ENCODE measurements at regions not wholly inside any gene's neighbourhood (a gene's known extent, or its start where the extent isn't known, plus 50 kb on each side); places are given as distances from the start of the nearest gene placed in this dataset.

DNA sequence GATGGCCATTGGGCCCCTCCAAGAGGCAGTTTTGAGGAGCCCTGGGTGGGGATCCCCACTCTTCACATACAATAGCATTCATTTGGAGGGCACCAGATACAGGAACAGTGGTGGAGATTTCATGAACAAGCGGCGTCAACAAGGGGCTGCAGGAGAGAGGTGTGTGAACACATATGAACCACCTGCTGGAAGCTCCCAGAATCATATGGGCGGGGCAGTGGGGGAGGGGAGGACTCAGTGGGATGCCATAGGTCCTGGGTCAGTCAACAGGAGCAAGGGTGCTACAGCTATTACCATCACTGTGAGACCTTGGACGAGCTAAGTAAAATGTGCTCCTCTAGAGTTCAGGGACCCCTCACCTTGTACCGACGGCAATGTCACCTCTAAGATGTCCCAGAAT is 100.4 kb upstream of the IRF2BP2 start:
- DNase-seq: no peak

DNA sequence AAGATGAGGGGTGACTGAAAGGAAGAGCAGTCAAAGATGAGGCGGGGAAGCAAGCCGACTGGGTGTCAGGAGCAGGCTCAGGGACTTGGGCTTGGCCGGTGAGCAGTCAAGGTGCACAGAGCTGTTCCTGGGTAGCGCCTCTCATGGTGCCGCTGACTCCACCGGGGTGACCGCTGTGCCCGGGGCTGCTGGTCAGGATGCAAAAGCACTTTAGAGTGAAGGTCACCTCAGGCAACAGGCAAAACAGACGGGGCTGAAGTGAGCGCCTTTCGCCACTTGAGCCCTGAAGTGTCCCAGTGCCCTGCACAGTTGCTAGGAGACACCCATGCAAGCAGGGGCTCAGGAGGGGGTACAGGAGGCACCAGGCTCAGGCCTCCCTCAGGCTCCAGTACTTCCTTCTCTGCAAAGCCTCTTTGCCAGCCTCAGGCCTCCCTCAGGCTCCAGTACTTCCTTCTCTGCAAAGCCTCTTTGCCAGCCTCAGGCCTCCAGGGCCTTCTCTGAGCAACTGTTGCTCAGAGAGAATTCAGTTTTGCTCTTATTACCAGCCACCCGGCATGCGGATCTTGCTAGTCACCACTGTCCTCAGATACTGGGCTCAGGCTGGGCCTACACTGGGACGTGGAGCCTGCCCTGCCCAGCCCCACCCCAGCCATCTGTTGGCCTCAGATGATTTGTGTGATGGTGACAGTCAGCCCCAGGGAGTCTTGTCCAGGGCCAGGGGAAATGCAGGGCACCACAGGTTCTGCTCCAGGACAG is 99.7 kb upstream of the IRF2BP2 start:
- no peak for DNase-seq

DNA sequence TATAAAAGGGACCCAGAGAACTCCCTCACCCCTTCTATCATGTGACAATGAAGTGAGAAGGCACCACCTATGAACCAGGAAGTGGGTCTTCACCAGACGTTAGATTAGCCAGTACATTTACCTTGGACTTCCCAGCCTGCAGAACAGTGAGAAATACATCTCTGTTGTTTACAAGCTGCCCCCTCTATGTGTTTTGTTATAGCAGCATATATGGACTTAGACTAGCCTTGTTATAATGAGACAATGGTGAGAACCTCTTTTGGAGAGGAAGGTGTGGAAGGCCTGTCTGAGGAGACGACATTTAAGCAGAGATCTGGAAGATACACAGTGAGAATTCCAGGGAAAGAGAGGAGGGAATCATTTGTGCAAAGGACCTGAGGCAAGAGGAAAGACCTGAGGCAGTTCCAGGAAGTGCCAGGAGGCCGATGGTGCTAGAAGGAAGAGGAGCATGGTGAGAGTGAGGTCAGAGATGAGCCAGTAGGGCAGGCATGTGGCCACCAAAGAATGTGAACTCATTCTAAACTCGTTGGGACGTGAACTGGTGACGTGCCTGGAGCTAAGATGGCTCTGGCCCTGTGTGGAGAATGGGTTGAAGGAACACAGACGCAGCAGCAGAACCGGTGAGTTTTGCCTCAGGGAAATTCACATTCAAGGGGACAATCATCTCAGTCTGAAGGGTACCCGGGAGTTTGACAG is 98.9 kb upstream of the IRF2BP2 start:
- DNase-seq: no peak

DNA sequence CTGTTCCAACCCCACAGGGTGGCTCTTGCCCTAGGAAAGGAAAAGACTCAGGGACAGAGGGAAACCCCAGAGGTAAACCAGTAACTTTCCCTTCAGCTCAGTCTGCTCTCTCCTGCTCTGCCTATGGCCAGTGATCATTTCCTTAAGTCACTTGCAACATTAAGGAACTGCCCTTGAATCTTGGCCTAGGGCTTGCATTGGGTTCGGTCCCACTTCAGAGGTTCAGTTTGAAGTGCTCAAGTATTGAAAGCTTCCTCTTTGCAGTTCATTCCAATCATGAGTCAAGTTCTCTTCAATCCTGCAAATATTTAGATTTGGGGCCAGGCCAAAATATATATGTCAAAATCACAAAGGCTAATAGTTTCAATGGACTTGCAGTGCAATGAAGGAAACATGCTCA is 97.7 kb upstream of the IRF2BP2 start:
- peak; percentile 73 for DNase-seq

DNA sequence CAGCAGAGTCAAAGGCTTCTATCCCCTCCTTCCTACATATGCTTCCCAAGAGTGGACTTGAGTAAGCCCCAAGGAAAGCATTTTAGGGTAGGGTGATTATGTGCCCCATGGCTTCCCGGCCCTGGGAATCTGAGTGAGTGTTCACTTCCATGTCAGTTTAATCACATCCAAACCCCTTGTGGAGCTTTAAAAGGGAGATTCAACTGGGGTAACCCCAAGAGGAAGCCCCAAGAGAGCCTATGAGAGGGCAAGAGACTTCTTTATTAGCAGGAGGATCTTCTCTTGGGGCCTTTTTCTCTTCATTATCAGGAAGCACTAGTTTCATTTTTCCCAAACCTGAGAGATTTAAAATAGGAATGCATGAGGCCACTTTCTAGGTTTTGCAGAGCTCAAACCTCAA is 97.0 kb upstream of the IRF2BP2 start:
- no peak for DNase-seq

DNA sequence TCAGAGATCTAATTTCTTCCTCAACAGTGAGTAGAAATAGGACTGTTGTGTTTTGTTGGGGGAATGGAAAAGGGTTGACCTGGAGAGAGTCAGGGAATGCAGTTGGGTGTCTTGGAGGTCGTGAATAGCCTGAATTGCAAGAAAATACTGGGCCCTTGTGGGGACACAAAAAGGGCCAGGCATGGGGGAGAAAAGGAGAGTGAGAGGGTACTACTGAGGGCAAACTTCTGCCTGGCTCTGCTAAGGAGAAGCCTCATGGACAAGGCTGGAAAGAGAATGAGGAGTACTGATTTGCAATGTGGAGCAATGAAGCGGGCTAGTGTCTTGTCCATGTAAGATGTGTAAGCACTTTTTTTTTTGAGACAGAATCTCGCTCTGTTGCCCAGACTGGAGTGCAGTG is 96.2 kb upstream of the IRF2BP2 start:
- no peak for DNase-seq

DNA sequence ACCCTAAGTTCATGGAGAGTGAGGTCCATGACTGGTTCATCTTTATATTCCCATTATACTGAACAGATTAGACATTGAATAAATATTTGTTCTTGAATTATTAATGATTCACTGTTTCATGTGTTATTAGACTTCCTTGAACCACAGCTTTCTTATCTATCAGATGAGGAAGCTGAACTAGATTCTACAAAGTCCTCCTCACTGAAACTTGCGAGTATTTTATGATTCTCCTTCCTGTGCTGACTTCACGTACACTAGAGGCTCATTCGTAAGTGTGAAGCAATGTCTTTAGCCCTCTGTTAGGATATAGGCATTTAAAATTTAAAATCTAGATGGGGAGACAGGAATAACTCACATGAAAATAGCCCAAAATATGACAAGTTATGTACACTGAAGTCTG is 95.6 kb upstream of the IRF2BP2 start:
- no peak for DNase-seq

DNA sequence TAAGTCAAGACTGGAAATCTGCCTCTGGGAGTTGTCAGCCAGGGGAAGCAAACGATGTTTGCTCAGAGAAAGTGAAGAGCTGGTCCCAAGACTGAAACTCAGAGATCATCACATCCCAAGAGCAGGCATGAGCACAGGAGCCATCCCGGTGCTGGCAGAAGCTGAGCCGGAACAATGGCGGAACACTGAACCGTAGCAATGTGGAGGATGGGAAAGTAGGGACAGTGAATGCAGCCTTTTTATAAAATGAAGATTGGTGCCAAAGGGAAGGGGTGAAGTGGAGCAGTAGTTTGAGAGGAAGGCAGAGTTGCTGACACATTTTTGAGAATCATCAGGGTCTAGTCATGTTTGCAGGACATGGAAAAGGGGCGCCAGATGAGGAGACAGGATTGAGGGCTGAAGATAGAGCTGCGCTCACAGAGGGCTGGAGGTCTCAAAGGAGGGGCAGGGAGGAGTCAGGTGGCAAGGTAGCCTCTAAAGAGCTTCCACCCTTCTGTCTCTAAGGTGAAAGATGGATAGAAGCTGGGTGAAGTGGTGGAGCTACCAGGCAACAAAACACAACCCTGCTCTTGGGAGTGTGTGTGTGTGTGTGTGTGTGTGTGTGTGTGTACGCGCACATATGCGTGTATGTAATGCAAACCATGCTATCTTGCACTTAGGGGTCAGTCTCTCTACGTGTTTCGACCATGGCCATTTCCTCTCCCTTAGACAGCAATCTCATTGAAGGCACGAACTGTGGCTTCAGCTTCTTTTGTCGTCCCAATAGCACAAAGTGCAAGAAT is 94.3 kb upstream of the IRF2BP2 start:
- DNase-seq: no peak

DNA sequence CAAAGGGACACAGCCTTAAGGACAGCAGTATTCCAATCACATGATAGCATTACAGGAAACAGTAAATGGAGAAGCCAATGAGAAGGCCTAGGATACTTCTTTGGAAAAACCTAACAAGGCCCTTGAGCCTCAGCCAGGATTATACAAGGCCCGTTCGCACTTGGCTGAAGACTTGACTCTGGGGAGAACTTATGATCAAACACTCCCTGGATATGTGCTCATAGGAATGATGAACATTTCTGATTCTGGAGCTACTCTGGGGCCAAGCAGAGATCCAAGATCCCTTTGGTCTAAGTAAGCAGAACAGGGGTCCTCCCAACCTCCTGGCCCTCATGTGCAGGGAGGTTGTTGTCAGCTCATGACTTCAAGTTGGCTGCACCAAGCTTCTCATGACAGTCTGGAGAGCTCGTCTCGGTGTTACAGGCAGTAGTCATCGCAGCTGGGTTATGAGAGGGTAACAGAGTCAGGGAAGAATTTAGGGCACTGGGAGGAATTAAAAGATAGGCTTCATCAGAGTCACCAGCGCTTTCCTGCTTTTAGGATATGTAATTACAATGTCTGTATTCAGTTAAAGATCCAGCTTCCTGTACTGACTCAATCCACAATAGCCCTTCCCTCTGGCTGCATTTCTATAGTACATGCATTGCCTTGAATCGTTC is 92.5 kb upstream of the IRF2BP2 start:
- no peak for DNase-seq

DNA sequence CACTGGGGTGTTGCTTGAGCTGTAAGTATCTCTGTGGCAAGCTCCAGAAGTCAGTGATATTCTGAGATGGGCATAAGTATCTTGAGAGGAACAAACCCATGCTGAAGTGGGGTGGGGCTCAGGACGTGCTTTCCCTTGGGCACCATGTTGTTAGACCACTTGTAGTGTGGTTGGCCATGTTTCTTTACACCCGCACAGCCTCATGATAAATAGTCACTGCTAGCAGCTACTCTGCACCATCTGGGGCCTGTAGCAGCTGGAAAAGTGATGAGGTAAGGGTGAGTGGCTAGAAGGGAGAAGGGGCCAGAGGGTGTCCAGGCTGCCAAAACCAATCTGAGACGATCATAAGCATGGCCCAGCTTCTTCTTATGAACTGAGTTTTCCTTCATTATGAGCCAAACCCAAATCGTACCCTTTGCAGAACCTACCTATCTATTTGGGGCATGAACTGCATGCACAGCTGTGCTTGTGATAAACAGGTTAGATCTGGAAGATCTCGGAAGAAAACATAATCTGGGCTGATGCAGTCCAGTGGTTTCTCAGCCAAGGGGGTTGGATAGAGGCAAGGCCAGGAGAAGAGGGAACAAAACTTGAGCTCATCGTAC is 91.9 kb upstream of the IRF2BP2 start:
- DNase-seq: no peak

DNA sequence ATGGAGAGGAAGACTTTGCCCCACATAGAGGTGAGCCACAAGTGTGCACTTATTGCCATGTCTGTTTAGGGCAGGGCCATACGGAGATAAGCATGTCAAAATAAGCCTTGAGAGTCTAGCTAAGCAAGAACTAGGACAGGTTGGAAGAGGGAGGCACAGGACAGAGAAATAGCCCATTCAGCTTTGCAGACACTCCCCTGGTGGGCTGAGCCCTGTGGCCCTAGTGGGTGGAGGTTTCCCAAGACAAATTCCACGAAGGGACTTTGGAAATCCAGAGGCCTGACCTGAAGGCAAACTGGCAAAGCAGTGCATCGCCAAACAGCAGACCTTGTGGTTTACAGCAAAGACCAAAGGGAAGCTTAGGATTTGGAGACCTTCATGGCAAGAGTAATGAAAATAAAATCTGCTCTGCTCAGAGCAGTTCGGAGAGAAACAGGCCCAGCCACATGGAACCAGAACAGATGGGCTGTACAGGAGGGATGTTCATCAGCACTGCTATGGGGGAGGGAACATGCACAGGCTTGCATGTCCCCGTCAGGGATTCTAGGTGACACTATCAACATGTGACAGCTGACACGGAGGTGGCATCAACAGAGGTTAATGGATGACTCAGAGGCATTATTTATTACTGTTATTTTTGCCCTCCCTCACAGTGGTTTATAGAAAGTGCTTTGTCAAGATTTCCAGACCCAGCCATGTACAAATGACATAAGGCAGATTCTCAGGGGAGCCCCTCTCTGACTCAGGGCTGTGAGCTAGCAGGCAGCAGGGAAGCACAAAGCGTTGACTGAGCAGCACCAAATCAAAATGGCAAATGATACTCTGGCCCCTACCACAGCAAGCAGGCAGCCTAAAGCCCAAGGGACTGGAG is 90.1 kb upstream of the IRF2BP2 start:
- peak; percentile 86 for DNase-seq

DNA sequence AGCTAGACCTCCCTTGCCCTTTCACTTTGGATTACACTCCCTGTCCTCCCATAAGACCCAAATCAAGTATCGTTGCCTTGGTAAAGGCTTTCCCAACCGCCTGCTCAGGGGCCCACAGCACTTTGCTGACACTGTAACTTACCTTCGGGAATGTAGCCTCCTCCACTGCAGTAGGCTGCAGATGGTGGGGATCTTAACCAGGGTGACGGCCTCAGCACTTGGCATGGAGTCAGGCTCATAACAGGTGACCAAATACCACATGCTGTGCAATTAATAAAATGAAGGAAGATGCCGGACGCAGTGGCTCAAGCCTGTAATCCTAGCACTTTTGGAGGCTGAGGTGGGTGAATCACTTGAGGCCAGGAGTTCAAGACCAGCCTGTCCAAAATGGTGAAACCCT is 88.7 kb upstream of the IRF2BP2 start:
- no peak for DNase-seq

DNA sequence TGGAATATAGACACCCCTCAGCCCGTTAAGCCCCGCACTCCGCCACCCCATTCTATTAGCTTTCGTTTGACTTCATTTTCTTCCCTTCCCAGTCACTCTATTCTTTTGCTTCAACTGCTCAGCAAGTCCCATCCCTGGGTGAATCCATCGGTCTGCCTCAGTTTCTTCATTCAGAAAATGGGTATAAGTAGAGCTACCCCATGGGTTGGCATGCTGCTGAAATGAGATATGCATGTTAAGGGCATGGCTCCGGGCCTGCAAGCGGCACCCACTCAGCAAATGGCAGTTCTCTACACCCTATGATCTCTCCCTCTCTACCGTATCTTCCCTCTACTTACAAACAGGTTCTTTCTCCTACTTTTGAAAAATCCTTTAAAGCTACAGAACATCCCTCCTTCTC is 87.8 kb upstream of the IRF2BP2 start:
- no peak for DNase-seq

DNA sequence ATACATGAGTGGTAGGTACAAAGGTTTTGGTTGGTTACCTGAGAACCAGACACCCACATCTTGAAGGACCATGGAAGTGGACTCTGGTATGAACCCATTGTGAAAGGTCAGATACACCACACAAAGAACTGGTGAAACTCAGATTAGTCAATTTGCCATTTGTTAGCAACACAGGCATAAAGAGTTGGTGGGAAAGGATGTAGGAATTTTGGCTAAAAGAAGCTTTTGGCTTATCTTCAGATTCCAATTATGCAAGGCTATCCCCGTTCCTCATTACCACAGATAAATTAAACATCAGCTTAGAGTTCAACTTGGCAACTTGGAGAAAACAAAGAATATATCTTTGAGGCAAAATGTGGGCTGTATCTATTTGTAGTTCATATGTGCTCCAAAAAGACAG is 87.0 kb upstream of the IRF2BP2 start:
- no peak for DNase-seq

DNA sequence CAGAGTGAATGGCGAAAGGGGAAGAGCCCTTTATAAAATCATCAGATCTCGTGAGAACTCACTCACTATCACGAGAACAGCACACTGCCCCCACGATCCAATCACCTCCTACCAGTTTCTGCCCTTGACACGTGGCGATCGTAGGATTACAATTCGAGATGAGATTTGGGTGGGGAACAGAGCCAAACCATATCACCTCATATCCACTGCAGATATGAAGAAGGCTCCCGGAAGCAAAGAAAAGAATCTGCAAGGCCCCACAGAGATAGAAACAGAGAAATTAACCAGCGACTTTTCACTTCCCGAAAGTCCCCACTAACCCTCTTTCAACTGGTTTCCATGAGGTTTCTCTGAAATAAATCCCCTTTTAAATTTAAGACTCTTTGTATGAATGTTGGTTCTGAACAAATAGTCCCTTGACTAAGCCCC is 86.2 kb upstream of the IRF2BP2 start:
- no peak for DNase-seq

DNA sequence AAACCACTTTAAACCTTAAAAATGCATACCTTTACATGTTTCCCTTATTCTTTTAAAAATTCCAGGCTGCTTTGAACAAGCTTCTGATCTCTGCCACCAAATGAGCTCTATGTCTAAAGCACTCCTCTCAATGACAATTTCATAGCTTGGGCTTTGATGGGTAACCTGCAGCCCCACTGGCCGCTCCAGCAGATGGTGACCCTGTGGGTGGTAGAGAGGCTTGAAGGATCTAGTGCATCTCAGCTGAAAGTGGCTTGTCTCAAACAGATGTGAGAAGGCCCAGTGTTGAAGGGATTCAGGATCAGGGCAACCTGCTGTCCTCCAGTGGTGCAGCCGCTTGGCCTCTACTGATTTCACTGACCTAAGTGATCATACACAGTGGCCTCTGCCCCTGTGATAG is 84.7 kb upstream of the IRF2BP2 start:
- no peak for DNase-seq

DNA sequence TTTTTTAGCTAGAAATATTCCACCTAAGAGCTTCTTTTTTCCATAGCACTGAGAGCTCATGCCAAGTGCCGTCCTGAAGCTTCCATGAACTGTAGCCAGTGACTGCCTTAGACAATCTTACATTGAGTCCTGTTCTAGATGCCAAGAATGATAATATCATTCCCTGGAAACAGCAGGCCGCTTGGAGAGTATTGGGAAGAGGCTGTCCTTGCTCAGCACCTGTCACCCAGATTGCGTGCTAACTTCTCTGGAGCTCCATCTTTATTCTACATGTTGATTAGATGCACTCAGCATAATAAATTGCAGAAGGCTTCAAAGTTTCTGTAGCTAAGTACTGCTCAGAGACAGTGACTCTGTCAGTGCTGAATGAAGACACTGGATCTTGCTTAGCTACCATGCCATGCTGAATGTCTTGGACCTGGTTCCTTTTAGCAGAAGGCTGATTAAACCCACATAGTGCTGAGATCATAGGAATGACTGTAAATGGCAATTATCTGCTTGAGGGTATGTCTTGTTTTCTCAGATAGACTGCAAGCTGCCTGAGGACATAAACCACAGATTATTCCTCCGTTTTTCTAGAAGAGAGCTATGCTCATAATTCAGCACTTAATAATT is 83.1 kb upstream of the IRF2BP2 start:
- no peak for DNase-seq

DNA sequence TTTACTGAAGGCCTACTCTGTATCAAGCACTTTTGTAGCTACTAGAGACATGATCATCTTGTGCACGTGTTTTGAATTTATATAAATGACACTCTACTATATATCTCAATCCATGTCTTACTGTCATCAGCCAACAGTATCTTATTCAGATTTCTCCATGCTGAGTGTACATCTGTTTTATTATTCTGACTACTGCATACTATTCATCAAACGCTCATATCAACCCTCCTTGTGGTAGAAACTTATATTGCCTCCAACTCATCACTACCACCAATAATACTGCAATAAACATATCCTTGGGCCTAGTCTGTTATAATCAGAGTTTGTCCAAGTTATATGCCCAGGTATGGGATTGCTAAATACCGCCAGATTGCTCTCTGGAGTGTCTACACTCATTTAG is 81.6 kb upstream of the IRF2BP2 start:
- DNase-seq: peak; percentile 54

DNA sequence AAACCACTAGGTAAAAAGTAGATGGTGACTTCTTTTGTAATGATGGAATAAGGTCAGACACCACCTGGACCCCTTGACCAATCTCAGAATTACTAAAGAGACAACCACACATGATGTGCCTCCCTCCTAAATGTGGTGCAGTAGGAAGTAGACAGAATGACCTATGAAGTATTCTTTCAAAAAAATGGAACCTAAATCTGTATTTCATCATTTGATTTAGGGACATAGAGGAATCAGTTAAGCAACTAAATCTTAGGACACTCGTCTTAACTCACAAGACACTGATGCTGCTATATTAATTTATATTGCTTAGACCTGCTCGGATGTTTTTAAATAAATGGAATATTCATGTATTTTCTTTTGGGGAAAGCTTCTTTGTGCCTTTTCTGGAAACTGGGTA is 80.9 kb upstream of the IRF2BP2 start:
- no peak for DNase-seq

DNA sequence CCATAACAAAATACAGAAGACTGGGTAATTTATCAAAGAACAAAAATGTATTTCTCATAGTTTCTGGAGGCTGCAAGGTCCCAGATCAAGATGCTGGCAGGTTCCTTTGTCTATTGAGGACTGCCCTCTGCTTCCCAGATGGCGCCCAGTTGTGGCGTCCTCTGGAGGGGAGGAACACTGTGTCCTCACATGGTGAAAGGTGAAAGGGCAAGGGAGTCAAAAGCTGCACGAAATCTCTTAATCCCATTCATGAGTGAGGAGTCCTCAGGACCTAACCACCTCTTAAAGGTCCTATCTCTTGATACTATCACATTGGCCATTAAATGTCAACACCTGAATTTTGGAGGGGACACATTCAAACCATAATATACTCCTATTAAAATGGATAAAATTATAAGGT is 79.3 kb upstream of the IRF2BP2 start:
- DNase-seq: no peak

DNA sequence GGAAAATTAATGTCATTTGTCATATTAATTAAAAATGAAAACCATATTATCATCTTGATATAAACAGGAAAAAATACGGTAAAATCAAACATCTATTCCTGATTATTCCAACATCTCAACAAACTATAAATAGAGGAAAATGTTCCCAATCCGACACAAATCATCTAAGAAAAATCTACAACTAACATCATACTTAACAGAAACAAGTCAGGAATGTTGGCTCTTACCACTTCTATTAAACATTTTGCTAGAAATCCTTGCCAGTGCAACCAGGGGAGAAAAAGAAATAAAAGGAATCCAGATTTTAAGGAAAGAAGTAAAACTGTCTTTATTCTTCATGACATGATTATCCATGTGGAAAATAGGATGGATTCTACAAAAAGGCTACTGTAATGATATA is 77.0 kb upstream of the IRF2BP2 start:
- DNase-seq: no peak
